ENCODE measurements at regions not wholly inside any gene's neighbourhood (a gene's known extent, or its start where the extent isn't known, plus 50 kb on each side); places are given as distances from the start of the nearest gene placed in this dataset.
"Not testable (repeated sequence)": the region's sequence is repeated elsewhere in the genome, so short reads cannot be mapped to it uniquely, and the experiment has no call there.

GRCh38 chr2:66252109-66252508, 182.8 kb upstream of the MEIS1 start:
- Histone ChIP-seq H4K20me1 (ENCODE audit: insufficient read depth, low read length) (no peaks in the 10 kb centered on the region), H3K27ac (ENCODE audit: low read depth, low read length) (no peak overlapping the region)
- TF ChIP-seq, protein P1, sequence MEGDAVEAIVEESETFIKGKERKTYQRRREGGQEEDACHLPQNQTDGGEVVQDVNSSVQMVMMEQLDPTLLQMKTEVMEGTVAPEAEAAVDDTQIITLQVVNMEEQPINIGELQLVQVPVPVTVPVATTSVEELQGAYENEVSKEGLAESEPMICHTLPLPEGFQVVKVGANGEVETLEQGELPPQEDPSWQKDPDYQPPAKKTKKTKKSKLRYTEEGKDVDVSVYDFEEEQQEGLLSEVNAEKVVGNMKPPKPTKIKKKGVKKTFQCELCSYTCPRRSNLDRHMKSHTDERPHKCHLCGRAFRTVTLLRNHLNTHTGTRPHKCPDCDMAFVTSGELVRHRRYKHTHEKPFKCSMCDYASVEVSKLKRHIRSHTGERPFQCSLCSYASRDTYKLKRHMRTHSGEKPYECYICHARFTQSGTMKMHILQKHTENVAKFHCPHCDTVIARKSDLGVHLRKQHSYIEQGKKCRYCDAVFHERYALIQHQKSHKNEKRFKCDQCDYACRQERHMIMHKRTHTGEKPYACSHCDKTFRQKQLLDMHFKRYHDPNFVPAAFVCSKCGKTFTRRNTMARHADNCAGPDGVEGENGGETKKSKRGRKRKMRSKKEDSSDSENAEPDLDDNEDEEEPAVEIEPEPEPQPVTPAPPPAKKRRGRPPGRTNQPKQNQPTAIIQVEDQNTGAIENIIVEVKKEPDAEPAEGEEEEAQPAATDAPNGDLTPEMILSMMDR (IDR thresholded peaks at IDR 0.05; ENCODE audit: extremely low read depth, low read depth, low read length), result no peak

GRCh38 chr2:66251573-66251972, 183.4 kb upstream of the MEIS1 start:
- DNase-seq (ENCODE audit: insufficient read length, low spot score, missing footprints), result no peak
- H3K79me2 ChIP-seq (ENCODE audit: insufficient read depth, low read length), result no peaks in the 10 kb centered on the region
- no peak overlapping the region for H3K4me2 ChIP-seq (ENCODE audit: insufficient read depth, low read length)
- TF ChIP-seq, protein P1 (IDR thresholded peaks at IDR 0.05; ENCODE audit: extremely low read depth, low read depth, low read length), result no peak
- H3K4me3 ChIP-seq (ENCODE audit: insufficient read depth, low read length), result no peak overlapping the region
- no peaks in the 10 kb centered on the region for H3K36me3 ChIP-seq (ENCODE audit: insufficient read depth, low read length)
- no peaks in the 10 kb centered on the region for H3K27me3 ChIP-seq (ENCODE audit: insufficient read depth, low read length)
- H4K20me1 ChIP-seq (ENCODE audit: insufficient read depth, low read length), result no peaks in the 10 kb centered on the region
- no peaks in the 10 kb centered on the region for H3K9me3 ChIP-seq (ENCODE audit: low read depth, low read length)
- H3K27ac ChIP-seq (ENCODE audit: low read depth, low read length), result no peak overlapping the region
- H2AFZ ChIP-seq (ENCODE audit: low read length), result no peak overlapping the region
- H3K4me1 ChIP-seq (ENCODE audit: insufficient read depth, low read length), result no peaks in the 10 kb centered on the region

More at GRCh38 chr2:66252109-66252508, 182.8 kb upstream of the MEIS1 start:
- no peaks in the 10 kb centered on the region for H3K4me1 ChIP-seq (ENCODE audit: insufficient read depth, low read length)
- no peak for DNase-seq (ENCODE audit: insufficient read length, low spot score, missing footprints)
- no peak overlapping the region for H3K4me3 ChIP-seq (ENCODE audit: insufficient read depth, low read length)
- no peak overlapping the region for H2AFZ ChIP-seq (ENCODE audit: low read length)
- H3K36me3 ChIP-seq (ENCODE audit: insufficient read depth, low read length), result no peaks in the 10 kb centered on the region
- H3K9me3 ChIP-seq (ENCODE audit: low read depth, low read length), result no peaks in the 10 kb centered on the region
- no peaks in the 10 kb centered on the region for H3K27me3 ChIP-seq (ENCODE audit: insufficient read depth, low read length)
- no peaks in the 10 kb centered on the region for H3K79me2 ChIP-seq (ENCODE audit: insufficient read depth, low read length)
- no peak overlapping the region for H3K4me2 ChIP-seq (ENCODE audit: insufficient read depth, low read length)

DNA sequence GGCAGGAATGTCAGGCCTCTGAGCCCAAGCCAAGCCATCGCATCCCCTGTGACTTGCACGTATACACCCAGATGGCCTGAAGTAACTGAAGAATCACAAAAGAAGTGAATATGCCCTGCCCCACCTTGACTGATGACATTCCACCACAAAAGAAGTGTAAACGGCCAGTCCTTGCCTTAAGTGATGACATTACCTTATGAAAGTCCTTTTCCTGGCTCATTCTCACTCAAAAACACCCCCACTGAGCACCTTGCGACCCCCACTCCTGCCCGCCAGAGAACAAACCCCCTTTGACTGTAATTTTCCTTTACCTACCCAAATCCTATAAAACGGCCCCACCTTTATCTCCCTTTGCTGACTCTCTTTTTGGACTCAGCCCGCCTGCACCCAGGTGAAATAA, 185.8 kb upstream of the MEIS1 start:
- not testable (repeated sequence) for H3K27me3 ChIP-seq (ENCODE audit: insufficient read depth, low read length); H3K79me2 ChIP-seq (ENCODE audit: insufficient read depth, low read length); H4K20me1 ChIP-seq (ENCODE audit: insufficient read depth, low read length); H3K4me1 ChIP-seq (ENCODE audit: insufficient read depth, low read length); H3K4me3 ChIP-seq (ENCODE audit: insufficient read depth, low read length); H3K27ac ChIP-seq (ENCODE audit: low read depth, low read length); H3K9me3 ChIP-seq (ENCODE audit: low read depth, low read length); H3K4me2 ChIP-seq (ENCODE audit: insufficient read depth, low read length); H2AFZ ChIP-seq (ENCODE audit: low read length); H3K36me3 ChIP-seq (ENCODE audit: insufficient read depth, low read length); DNase-seq (ENCODE audit: insufficient read length, low spot score, missing footprints)

DNA sequence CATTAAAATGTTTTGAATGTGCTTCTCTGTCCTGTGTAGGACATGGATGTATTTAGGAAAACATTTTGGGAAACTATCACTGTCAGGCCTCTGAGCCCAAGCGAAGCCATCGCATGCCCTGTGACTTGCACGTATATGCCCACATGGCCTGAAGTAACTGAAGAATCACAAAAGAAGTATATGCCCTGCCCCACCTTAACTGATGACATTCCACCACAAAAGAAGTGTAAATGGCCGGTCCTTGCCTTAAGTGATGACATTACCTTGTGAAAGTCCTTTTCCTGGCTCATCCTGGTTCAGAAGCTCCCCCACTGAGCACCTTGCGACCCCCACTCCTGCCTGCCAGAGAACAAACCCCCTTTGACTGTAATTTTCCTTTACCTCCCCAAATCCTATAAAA, 191.1 kb upstream of the MEIS1 start:
- H3K9me3 ChIP-seq (ENCODE audit: low read depth, low read length); H3K79me2 ChIP-seq (ENCODE audit: insufficient read depth, low read length); H3K4me3 ChIP-seq (ENCODE audit: insufficient read depth, low read length); DNase-seq (ENCODE audit: insufficient read length, low spot score, missing footprints); H3K4me2 ChIP-seq (ENCODE audit: insufficient read depth, low read length); H3K4me1 ChIP-seq (ENCODE audit: insufficient read depth, low read length); H3K27me3 ChIP-seq (ENCODE audit: insufficient read depth, low read length); H4K20me1 ChIP-seq (ENCODE audit: insufficient read depth, low read length); H3K27ac ChIP-seq (ENCODE audit: low read depth, low read length); H3K36me3 ChIP-seq (ENCODE audit: insufficient read depth, low read length); H2AFZ ChIP-seq (ENCODE audit: low read length): not testable (repeated sequence)

- H3K27ac ChIP-seq (ENCODE audit: low read depth, low read length); H3K9me3 ChIP-seq (ENCODE audit: low read depth, low read length); H3K27me3 ChIP-seq (ENCODE audit: insufficient read depth, low read length); H3K79me2 ChIP-seq (ENCODE audit: insufficient read depth, low read length); H2AFZ ChIP-seq (ENCODE audit: low read length); DNase-seq (ENCODE audit: insufficient read length, low spot score, missing footprints); H3K4me2 ChIP-seq (ENCODE audit: insufficient read depth, low read length); H4K20me1 ChIP-seq (ENCODE audit: insufficient read depth, low read length); H3K36me3 ChIP-seq (ENCODE audit: insufficient read depth, low read length); H3K4me3 ChIP-seq (ENCODE audit: insufficient read depth, low read length); H3K4me1 ChIP-seq (ENCODE audit: insufficient read depth, low read length): not testable (repeated sequence)
These were observed 192.0 kb upstream of the MEIS1 start for GRCh38 chr2:66242888-66243287.
